Suppressor macrophage treated with lipopolysaccharide for 1 hour (primary cell): ENCODE measurements at regions not wholly inside any gene's neighbourhood (a gene's known extent, or its start where the extent isn't known, plus 50 kb on each side); places are given as distances from the start of the nearest gene placed in this dataset.
"Not testable (repeated sequence)": the region's sequence is repeated elsewhere in the genome, so short reads cannot be mapped to it uniquely, and the experiment has no call there.

Experiments used
- DNase-seq, 3 donors: peaks; one replicate each; pipeline ENCODE4 v3.0.0-alpha.2; 2020 to 2022

DNA sequence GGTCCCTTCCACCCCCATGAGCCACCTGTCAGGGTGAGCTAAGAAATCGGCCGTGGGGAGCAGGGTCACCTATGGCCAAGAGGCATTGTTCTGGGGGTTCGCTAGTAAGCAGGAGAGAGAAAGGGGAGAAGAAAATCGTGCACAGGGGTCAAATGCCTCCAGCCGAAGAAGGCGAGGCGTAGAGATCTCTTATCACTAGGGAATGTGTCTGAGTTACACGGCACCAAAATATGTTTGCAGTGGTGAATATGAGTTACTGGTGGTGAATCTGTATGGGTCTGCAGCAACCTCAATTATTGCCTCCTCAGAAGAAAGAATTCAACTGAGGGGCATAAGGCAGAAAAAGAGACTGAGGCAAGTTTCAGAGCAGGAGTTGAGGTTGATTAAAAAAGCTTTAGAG lies 54.2 kb upstream of the RABGAP1L start:
- DNase-seq, result no peak

DNA sequence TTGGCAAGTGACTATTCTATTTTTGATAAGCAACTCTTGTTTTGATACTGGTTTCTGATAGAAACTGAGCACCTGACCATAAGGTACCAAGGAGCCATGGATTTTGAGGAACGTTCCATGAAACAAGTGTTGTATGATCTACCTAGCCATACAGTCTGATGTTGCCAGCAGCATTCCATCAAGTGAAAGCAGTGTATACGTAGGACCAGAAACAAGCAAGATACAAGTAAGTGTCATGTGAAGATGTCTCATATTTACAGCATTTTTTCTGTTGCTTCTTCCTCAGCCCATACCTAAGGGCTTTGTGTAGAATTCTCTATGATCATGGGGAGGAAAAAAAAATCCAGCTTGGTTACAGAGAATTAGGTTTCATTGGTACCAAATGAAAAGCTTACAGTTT lies 55.6 kb upstream of the RABGAP1L start:
- no peak for DNase-seq

DNA sequence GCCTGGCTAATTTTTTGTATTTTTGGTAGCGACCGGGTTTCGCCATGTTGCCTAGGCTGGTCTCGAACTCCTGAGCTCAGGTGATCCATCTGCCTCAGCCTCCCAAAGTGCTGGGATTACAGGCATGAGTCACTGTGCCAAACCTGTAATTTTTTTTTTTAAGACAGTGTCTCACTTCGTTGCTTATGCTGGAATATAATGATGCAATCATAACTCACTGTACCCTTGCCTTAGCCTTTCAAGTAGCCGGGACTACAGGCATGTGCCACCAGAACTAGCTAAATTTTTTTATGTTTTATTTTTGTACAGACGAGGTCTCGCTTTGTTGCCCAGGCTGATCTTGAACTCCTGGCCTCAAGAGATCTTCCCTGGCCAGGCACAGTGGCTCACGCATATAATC lies 57.3 kb upstream of the RABGAP1L start:
- not testable (repeated sequence) for DNase-seq

DNA sequence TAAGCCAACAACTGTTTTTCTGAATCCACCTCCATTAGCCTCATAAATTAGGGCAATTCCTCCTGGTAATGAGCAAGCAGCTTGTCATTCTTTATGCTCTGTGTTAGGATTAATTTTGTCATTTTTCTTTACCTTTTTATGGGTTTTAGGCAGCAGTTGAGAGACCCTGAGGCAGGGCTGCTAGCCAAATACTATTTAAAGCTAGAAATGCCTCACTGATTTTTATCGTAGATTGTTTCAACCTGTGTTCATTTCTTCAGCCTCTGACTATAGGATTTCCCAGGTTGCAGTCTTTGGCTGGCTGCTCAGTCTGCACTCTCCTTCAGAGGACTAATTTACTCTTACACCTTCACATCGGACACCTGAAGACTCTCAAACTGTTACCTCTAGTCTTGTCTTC lies 61.9 kb upstream of the RABGAP1L start:
- DNase-seq, result no peak

DNA sequence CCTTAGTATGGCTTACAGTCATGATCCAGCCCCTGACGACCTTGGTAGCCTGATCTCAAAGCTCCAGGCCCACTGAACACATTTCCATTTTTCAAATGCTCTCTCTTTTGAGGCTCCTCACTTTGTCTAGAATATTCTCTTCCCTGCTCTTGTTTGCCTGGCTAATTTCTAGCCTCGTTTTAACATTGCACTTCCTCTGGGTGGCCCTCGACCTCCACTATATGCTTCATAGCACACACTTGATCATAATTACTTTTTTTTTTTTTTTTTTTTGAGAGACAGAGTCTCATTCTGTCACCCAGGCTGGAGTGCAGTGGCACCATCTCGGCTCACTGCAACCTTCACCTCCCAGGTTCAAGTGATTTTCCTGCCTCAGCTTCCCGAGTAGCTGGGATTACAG lies 65.5 kb upstream of the RABGAP1L start:
- peak in 1 of 3 donors; percentile 2 for DNase-seq

DNA sequence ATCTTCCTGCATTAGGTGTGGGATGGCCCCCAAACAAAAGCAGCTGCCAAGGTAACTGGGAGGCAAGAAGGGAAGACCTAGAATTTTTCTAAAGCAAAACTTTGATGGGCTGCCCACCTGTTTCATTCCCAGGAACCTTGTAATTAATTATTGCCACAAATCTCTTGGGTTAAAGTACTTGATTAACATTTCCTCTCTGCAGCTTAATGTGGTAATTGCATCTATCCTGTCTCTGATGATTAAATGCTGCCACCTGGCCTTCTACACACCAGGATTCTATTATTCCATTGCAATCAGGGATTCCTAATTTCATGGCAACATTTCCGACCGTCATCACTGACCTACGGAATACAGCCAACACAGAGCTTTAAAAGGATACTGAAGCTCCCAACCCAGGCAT lies 68.3 kb upstream of the RC3H1 start:
- no peak for DNase-seq

DNA sequence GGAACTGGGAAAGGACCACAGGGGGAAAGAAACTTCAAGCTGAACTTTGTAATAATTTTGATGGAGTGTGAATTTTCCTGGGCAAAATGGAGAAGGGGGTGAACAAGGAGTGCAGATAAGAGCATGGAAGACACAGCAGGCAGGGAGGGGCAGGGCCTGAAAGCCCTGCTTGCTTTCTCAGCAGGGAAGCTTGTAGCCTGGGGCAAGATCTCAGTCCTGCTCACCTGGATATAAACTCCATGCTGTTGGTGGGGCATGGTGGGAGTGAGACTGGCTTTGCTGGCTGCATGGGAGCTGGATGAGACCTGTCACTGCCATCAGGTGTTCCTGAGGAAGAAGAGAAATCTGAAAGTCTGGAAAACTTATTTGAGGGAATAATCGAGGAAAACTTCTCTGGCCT lies 58.7 kb upstream of the RC3H1 start:
- no peak for DNase-seq

DNA sequence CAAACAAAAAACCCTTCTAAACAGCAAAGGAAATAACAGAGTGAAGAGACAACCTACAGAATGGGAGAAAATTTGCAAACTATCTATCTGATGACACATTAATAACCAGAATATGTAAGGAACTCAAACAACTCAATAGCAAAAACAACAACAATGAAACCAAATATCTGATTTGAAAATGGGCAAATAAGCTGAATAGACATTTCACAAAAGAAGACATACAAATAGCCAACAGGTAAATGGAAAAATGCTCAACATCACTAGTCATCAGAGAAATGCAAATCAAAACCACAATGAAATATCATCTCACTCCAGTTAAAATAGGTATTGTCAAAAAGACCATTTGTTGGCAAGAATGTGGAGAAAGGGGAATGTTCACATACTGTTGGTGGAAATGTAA lies 57.6 kb upstream of the RC3H1 start:
- DNase-seq, result no peak

DNA sequence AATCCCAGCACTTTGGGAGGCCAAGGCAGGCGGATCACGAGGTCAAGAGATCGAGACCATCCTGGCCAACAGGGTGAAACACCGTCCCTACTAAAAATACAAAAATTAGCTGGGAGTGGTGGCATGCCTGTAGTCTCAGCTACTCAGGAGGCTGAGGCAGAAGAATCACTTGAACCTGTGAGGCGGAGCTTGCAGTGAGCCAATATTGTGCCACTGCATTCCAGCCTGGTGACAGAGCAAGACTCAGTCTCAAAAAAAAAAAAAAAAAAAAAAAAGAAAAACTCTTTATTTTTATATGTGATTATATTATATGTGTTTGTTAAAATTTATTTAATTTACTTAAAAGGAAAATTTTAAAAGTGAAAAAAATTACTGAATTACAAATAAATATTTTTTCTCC lies 56.8 kb upstream of the RC3H1 start:
- not testable (repeated sequence) for DNase-seq

DNA sequence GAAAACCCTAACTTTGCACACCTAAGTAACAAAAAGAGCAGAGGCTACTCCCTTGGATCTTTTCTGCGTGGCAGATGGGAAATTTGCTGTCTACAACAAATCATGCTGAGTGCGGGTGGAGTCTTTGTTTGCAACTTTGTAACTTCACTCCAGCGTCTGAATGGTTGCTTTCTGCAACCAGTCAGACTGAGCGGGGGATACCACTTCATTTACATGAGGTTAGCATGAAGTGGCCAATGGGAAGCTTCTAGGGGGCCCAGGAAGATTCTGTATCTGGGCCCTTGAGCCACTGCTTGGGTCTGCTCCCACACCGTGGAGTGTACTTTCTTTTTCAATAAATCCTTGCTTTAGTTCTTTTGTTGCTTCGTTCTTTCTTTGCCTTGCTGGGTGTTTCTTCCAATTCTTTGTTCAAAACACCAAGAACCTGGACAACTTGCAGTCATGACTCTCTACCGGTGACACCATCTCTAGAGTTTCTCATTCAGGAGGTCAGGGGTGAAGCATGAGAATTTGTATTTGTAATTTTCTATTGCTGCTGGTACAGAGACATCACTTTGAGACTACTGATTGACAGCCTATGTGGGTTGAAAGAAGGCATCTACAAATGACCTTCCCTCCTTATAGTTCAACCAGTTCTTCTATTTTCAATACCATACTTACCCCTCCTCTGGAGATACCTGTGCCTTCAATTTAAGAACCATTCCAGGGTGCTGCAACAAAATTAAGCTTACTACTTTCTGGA lies 55.8 kb upstream of the RC3H1 start:
- DNase-seq, result no peak

DNA sequence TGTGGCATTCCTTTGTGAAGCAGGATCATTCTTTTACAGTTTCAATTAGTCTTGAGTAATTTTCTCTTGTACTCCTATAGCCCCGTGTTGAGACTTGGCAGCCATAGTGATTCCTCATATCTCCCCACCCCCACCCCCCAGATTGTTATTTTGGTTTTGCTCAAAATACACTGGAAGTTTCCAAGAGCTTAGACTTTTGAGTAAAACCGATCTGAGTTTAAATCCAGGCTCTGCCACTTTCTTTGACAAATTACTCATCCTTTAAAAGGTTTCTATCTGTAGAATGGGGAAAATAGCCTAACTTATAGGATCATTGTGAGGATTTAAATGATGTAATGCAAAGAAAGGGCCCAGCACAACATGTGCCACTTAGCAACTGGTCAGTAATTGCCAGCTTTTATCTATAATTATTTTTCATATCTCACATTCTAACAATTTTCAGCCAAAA lies 53.1 kb upstream of the RC3H1 start:
- no peak for DNase-seq

DNA sequence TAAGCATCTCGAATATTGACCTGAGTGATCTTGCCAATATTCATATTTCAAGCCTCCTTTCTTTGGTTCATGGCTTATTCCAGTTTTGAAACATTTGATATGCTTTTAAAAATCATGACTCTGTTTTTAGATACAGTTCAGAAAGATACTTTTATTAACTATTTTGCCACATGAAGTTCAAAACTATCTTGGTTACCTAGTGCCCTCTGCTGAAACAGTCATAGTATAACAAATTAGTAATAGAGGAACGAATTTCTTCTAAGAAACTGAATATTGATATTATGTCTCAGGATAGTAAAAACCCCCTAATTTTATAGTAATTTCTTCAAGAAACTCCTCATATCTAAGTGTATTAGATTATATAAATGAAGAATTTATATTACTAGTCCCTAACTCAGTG lies 52.6 kb upstream of the RC3H1 start:
- DNase-seq, result peak; percentile 15 to 57 (median 55)

DNA sequence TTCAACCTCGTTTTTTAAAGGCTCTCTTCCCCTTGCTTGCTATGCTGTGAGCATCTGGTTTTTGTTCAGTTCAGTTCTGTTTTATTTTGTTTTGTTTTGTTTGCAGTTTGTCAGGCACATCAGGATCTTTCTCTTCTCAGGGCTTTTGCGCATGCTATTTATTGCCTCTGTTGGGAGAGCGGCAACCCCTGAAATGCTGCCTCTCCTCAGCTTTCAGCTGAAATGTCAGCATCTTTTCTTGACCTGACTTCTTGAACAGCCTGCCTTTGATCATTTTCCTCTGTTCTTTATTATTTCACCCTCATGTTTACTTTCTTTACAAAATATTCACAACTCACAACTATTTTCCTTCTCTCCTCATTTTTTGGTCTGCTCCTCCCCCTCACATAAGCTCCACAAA lies 50.4 kb upstream of the RC3H1 start:
- DNase-seq, result no peak
